MM.1S (cell line): ENCODE measurements at regions not wholly inside any gene's neighbourhood (a gene's known extent, or its start where the extent isn't known, plus 50 kb on each side); places are given as distances from the start of the nearest gene placed in this dataset.

Experiments used
- CTCF ChIP-seq: fragments of 300-600 bp; sonication (generic); IDR thresholded peaks from 2 replicates; pipeline ENCODE4 v1.5.1; 2016; ENCODE audit warnings: antibody characterized with exemption, low read length, mixed read lengths
- EZH2phosphoT487 ChIP-seq: fragments of 300-600 bp; sonication (generic); IDR thresholded peaks from 2 replicates; pipeline ENCODE4 v1.6.1; 2018; ENCODE audit warnings: antibody characterized with exemption, low read length

- TF ChIP-seq CTCF (no peak), EZH2phosphoT487 (no peak)
Measured at GRCh38 chr3:40940651-40941050, 258.7 kb upstream of the CTNNB1 start.
